ENCODE measurements at regions not wholly inside any gene's neighbourhood (a gene's known extent, or its start where the extent isn't known, plus 50 kb on each side); places are given as distances from the start of the nearest gene placed in this dataset.

- in situ Hi-C loops (cut with HindIII; ENCODE audit: low sequenced_read_pairs) = no loop called here
Observed at GRCh38 chr3:106756901-106757300, 620.3 kb upstream of the CCDC54 start.

DNA sequence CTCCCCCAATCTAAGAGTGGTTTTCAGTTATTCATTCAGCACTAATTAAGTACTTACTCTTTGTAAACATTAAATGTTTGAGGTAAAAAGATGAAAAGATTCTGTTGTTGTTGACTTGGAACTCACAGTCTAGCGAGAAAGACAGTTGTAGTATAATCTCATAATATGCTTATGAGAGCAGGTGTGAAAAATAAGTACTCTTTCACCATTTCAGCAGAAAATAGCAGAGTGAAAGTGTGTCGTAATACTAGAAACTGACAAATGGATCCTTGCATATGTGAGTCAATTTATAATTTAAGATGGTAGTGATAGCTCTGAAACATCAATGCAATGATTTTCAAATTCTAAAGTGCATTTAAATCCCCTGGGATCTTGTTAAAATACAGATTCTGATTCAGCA lies 618.8 kb upstream of the CCDC54 start:
- in situ Hi-C loops (cut with HindIII; ENCODE audit: low sequenced_read_pairs) = no loop called here

More at GRCh38 chr3:106756901-106757300, 620.3 kb upstream of the CCDC54 start:
- DNase-seq (ENCODE audit: low spot score) = no peak

GRCh38 chr3:106759731-106760130 lies 617.5 kb upstream of the CCDC54 start:
- in situ Hi-C loops (cut with HindIII; ENCODE audit: low sequenced_read_pairs) = no loop called here
- DNase-seq (ENCODE audit: low spot score) = no peak

More for the DNA sequence above, 618.8 kb upstream of the CCDC54 start:
- no peak for DNase-seq (ENCODE audit: low spot score)

- DNase-seq (ENCODE audit: low spot score) = no peak
- in situ Hi-C loops (cut with HindIII; ENCODE audit: low sequenced_read_pairs) = no loop called here
Observed at GRCh38 chr3:106765342-106765741, 611.9 kb upstream of the CCDC54 start.

- DNase-seq (ENCODE audit: low spot score) = no peak
- in situ Hi-C loops (cut with HindIII; ENCODE audit: low sequenced_read_pairs) = no loop called here
Observed at GRCh38 chr3:106768941-106769480, 608.2 kb upstream of the CCDC54 start.

DNA sequence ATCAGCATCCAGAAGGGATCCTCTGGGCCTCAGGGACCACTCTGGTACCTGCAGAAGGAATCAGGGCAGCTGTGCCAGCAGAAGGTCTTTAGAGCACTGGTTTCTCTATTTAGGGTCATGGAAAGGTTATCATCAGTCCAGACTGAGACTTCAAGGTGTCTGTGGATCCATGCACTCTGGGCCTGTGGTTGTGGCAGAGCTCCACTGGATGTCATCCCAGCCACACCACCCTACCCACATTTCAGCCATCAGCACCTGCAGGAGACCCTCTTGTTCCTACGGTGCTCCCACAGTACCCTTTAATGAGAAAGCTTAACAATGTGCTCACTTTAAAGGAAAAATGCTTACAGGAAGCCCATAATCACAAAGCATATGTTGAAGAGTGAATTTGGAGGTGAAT lies 603.4 kb upstream of the CCDC54 start:
- in situ Hi-C loops (cut with HindIII; ENCODE audit: low sequenced_read_pairs) = no loop called here
- DNase-seq (ENCODE audit: low spot score) = no peak

GRCh38 chr3:106783231-106783630 lies 594.0 kb upstream of the CCDC54 start:
- in situ Hi-C loops (cut with HindIII; ENCODE audit: low sequenced_read_pairs) = no loop called here
- no peak for DNase-seq (ENCODE audit: low spot score)

DNA sequence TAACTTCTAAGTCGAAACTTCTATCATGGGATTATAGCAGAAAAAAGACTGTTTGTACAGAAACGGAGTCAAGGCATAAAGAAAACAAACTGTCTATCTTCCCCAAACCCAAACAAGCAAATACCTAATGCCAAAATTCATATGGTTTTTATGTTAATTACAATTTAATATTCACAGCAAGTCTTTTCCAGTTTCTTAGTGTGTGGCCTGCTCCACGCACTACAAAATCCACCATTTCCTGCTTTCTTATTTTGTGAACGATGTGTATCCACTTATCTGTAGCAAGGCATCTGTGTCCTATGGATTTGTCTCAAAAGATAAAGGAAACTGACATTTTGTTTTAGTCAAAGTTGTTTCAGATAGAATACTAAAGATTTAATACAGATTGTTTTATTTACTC lies 588.0 kb upstream of the CCDC54 start:
- in situ Hi-C loops (cut with HindIII; ENCODE audit: low sequenced_read_pairs) = no loop called here
- DNase-seq (ENCODE audit: low spot score) = no peak

GRCh38 chr3:106792716-106793115 lies 584.5 kb upstream of the CCDC54 start:
- in situ Hi-C loops (cut with HindIII; ENCODE audit: low sequenced_read_pairs) = no loop called here
- DNase-seq (ENCODE audit: low spot score) = no peak

DNA sequence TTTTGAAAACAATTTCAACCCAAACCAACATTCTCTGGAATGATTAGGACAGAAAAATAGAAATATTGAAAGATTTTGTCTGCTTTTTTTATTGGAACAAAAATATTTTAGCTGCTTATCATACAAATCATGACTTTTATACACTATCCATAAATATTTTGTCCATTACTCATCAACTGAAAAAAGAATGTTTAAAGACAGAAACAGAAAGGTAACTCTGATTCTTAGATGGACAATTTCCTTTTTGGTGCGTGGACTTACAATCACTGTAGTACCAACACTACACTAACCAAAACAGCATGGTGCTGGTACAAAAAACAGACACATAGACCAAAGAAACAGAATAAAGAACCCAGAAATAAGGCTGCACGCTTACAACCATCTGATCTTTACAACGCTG lies 582.8 kb upstream of the CCDC54 start:
- no peak for DNase-seq (ENCODE audit: low spot score)
- in situ Hi-C loops (cut with HindIII; ENCODE audit: low sequenced_read_pairs) = no loop called here

- in situ Hi-C loops (cut with HindIII; ENCODE audit: low sequenced_read_pairs) = no loop called here
- DNase-seq (ENCODE audit: low spot score) = no peak
Observed at GRCh38 chr3:106795553-106795952, 581.7 kb upstream of the CCDC54 start.

DNA sequence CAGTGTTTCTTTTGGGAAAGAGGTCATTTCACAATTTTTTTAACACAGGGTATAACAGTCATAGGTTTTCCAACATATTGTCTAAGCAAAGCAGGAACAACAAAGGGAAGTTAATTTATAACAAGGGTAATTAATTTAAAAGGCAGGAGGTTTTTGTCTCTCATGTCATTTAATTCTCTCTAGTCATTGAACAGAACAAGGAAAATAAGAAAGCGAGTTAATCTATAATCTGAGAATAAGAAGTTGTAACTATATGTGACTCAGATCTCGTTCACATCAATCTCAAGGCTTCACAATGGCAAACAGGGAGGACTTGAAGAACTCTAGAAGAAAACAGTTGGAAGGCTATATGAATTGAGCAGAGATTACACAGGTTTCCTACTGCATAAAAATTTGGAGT lies 579.8 kb upstream of the CCDC54 start:
- no peak for DNase-seq (ENCODE audit: low spot score)
- in situ Hi-C loops (cut with HindIII; ENCODE audit: low sequenced_read_pairs) = no loop called here

DNA sequence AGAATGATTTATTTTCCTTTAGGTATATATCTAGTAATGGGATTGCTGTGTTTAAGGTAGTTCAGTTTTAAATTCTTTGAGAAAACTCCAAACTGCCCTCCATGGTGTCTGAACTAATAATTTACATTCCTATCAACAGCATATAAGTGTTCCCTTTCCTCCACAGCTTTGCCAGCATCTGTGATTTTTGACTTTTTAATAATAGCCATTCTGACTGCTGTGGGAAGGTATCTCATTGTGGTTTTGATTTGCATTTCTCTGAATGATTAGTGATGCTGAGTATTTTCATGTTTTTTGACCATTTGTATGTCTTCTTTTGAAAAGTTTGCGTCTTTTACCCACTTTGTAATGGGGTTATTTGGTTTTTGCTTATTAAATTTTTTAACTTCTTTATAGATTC lies 571.6 kb upstream of the CCDC54 start:
- DNase-seq (ENCODE audit: low spot score) = no peak
- in situ Hi-C loops (cut with HindIII; ENCODE audit: low sequenced_read_pairs) = no loop called here

DNA sequence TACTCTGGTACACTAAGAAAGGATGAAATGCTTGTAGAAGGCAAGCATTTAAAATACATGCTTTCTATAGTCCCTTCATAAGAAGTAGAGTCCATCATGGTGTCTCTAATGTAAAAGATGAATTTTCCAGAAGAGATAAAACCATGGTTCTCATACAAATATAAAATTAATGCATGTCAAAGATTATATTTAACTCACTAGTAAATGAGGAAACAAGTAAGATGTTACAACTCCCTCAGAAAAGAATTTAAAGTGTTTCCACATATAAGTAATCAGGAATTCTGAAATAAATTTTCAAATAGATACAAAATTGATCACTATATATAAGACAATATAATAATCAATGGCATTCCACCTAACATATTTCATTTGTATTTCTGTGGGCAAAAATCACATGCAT lies 570.3 kb upstream of the CCDC54 start:
- in situ Hi-C loops (cut with HindIII; ENCODE audit: low sequenced_read_pairs) = no loop called here
- no peak for DNase-seq (ENCODE audit: low spot score)

DNA sequence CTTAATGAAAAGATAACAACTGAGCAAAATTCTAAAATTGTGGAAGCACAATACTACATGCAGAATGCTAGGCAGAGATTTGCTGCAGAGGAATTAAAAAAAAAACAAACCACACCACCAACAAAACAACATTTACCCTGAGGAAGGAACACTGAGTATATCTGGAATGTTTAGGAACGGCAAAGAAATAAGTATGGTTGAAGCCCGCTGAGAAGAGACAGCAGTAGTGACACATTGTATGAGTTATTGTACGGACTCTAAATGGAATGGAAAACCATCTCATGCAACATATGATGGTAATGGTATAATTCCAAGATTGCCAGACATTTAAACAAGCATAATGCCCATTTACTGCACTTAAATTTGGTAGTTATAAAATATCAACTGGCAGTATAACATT lies 568.2 kb upstream of the CCDC54 start:
- DNase-seq (ENCODE audit: low spot score) = no peak
- in situ Hi-C loops (cut with HindIII; ENCODE audit: low sequenced_read_pairs) = no loop called here

DNA sequence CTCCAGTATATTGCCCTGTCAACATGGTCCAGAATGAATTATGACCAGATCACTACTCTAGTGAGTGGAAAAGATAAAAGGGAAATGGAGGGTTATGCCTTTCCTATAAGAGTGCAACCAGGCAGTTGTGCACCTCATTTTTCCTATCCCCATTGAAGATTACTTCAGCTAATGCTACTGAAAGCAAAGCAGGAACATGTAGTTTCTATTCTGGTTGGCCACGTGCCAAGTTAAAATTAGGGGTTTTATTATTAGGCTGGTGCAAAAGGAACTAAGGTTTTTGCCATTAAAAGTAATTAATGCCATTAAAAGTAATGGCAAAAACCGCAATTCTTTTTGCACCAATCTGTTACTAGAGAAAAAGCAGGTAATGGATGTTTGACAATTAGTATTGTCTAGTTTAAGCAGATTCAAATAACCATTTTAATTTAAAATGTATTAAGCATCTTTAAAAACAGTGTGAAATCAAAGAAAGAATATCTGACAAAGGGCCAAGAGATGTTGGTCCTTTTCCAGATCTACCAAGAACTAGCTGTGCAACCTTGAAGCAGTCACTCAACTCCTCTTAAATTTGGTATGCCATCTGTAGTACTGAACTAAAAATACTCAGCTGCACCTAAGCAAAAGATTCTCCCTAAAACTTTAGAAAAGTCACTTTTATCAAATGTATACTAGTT lies 567.5 kb upstream of the CCDC54 start:
- no peak for DNase-seq (ENCODE audit: low spot score)
- in situ Hi-C loops (cut with HindIII; ENCODE audit: low sequenced_read_pairs) = no loop called here

- no peak for DNase-seq (ENCODE audit: low spot score)
- in situ Hi-C loops (cut with HindIII; ENCODE audit: low sequenced_read_pairs) = no loop called here
Observed at GRCh38 chr3:106810300-106810875, 566.9 kb upstream of the CCDC54 start.

DNA sequence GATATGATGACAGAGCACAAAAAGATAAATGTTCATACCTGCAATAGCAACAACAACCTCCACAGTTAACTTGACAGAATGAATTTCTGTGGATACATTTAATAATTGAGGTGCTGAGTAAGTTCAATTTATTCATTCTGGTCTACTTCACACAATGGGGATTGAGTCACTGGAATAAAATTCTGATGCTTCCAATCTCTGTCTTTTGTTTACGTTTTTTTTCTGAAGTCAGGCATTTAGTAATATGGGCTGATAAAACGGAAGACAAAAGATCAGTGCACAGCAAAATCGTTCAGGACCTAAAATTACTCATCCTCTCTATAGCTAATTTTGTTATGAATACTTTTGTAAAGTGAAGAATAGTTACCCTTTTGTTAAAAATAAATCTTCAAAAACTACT lies 565.9 kb upstream of the CCDC54 start:
- no peak for DNase-seq (ENCODE audit: low spot score)

GRCh38 chr3:106813742-106814141 lies 563.5 kb upstream of the CCDC54 start:
- in situ Hi-C loops (cut with HindIII; ENCODE audit: low sequenced_read_pairs) = no loop called here
- DNase-seq (ENCODE audit: low spot score) = no peak

More for the DNA sequence above, 565.9 kb upstream of the CCDC54 start:
- in situ Hi-C loops (cut with HindIII; ENCODE audit: low sequenced_read_pairs) = no loop called here

DNA sequence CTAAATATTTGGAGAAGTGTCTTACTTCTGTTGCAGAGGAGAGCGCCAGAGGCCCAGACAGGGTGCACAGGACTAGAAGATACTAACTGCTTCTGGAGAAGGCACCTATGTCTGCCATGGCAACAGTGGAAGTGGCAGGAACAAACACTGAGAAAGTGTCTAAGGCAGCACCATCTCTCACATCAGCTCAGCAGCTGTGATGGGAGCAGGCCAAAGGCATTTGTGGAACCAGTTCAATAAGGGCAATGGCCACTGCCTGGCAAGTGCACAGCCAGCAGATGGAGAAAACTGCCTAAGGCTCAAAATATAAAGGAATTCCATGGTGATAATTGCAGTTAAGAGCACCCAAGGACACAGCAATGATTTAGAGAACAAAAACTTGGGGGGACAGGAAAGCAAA lies 563.0 kb upstream of the CCDC54 start:
- DNase-seq (ENCODE audit: low spot score) = no peak
- in situ Hi-C loops (cut with HindIII; ENCODE audit: low sequenced_read_pairs) = no loop called here

GRCh38 chr3:106816838-106817237 lies 560.4 kb upstream of the CCDC54 start:
- no peak for DNase-seq (ENCODE audit: low spot score)
- in situ Hi-C loops (cut with HindIII; ENCODE audit: low sequenced_read_pairs) = no loop called here
